GM20000 (cell line): ENCODE measurements at regions not wholly inside any gene's neighbourhood (a gene's known extent, or its start where the extent isn't known, plus 50 kb on each side); places are given as distances from the start of the nearest gene placed in this dataset.
A peak's percentile ranks its signal among the peaks of the same experiment; 100 is the strongest.

Experiments used
- DNase-seq: peaks from one replicate; pipeline ENCODE4 v3.0.0; 2012; ENCODE audit warnings: low spot score
- TF ChIP-seq, protein P1 (sequence below): IDR thresholded peaks from 2 replicates; pipeline ENCODE4 v1.5.1; 2012; ENCODE audit warnings: mild to moderate bottlenecking, control low read depth; ENCODE audit errors: extremely low read depth, missing control alignments

DNA sequence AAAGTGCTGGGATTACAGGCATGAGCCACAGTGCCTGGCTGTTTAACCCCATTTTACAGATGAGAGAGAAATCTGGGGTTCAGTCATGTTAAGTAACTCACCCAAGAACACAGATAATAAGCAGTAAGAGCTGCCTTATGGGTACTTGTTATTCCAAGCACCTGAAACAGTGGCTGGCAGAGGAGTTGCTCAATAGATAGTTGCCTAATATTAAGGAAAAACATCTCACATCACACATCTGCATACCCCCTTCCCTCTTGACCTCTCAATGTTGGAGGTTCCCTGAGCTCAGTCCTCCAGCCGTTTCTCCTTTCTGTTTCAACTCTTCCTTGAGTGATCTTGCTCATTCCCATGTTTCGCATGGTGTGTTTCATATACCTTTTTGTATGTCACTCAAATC, 401.9 kb downstream of the KLF12 start:
- TF ChIP-seq, protein P1, sequence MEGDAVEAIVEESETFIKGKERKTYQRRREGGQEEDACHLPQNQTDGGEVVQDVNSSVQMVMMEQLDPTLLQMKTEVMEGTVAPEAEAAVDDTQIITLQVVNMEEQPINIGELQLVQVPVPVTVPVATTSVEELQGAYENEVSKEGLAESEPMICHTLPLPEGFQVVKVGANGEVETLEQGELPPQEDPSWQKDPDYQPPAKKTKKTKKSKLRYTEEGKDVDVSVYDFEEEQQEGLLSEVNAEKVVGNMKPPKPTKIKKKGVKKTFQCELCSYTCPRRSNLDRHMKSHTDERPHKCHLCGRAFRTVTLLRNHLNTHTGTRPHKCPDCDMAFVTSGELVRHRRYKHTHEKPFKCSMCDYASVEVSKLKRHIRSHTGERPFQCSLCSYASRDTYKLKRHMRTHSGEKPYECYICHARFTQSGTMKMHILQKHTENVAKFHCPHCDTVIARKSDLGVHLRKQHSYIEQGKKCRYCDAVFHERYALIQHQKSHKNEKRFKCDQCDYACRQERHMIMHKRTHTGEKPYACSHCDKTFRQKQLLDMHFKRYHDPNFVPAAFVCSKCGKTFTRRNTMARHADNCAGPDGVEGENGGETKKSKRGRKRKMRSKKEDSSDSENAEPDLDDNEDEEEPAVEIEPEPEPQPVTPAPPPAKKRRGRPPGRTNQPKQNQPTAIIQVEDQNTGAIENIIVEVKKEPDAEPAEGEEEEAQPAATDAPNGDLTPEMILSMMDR: no peak
- DNase-seq: no peak

GRCh38 chr13:73731564-73731963, 402.6 kb downstream of the KLF12 start:
- TF ChIP-seq, protein P1: no peak
- no peak for DNase-seq

DNA sequence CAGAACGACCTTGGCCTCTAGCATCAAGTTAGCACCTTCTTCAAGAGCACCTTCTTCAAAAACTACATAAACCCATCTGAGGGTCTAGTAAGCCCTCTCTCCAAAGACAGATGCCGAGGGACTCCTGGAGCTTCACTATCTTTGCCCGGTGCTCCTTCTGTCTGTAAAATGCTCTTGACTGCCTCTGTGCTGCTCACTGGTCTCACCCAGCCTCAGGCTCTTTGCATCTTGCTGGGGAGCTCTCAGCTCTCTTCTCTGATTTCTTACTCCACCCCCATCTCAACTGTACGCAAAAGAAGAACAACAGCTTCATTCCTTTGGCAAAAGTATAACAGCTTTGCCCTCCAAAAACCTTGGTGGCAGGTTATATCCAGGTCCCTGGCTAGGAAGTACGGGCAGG, 404.2 kb downstream of the KLF12 start:
- no peak for DNase-seq
- TF ChIP-seq, protein P1: no peak

DNA sequence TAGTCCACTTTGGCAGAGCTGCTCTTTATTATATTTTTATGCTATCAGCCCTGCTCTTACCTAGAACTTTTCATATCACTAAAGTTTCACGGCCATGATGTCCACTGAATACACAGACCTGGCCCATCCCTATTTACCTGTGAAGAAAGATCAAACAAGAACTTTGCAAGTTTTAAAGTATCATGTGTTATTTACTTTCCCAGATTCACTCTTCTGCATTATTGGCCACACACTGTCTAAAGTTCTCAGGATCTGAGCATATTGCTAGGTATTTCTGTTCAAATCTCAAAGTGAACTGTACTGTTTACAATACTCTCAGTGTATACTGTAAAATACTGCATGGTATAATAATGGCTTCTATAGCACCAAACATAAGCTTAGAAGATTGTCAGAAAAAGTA, 405.2 kb downstream of the KLF12 start:
- DNase-seq: no peak
- TF ChIP-seq, protein P1: no peak

GRCh38 chr13:73722120-73722519, 412.1 kb downstream of the KLF12 start:
- TF ChIP-seq, protein P1: peak; percentile 35
- peak; percentile 17 for DNase-seq

GRCh38 chr13:73721571-73721970, 412.6 kb downstream of the KLF12 start:
- TF ChIP-seq, protein P1: no peak
- DNase-seq: no peak

- TF ChIP-seq, protein P1: no peak
- DNase-seq: no peak
These were observed 413.9 kb downstream of the KLF12 start for GRCh38 chr13:73720216-73720840.
